ENCODE measurements at regions not wholly inside any gene's neighbourhood (a gene's known extent, or its start where the extent isn't known, plus 50 kb on each side); places are given as distances from the start of the nearest gene placed in this dataset.
"Not testable (repeated sequence)": the region's sequence is repeated elsewhere in the genome, so short reads cannot be mapped to it uniquely, and the experiment has no call there.

DNA sequence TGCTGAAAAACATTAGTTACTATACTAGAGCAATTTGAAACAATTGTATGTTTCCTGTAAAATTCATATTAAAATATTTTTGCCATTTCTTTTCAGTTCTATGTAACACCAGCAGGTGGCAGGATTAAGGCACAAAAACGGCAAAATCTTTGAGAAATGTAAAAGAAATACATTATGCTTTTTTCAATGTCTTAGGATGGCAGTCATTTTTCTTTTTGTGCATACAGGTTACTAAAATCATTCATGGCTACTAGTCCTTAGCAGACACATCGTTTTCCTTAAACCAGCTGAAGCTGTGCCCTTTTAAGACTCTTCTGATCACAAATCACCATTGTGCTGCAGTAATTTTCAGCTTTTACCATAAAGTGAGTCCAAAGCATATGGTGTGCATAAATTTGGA, 800.7 kb upstream of the SLITRK5 start:
- DNase-seq, result peak; percentile 9

- DNase-seq, result no peak
Measured at GRCh38 chr13:86877441-86877840, 793.7 kb upstream of the SLITRK5 start.

- no peak for DNase-seq
Measured at GRCh38 chr13:86878781-86879180, 792.4 kb upstream of the SLITRK5 start.

DNA sequence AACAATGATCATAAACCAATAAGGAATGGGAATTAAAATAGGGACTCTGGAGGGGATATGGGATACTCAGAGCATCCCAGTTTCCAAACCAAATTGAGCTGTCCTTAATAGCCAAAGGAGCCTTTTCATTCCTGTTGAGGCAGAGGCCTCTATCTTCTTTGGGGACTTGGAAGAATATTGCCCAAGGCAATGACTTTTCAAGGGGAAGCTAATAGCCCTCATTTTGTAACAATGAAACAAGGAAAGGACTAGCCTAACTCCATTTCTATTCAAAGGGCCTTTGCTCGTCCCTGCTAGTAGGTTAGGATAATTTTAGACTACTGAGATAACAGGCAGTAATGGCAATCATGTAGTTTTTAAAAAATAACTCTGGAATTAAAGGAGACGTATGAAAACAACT, 789.8 kb upstream of the SLITRK5 start:
- DNase-seq, result no peak

DNA sequence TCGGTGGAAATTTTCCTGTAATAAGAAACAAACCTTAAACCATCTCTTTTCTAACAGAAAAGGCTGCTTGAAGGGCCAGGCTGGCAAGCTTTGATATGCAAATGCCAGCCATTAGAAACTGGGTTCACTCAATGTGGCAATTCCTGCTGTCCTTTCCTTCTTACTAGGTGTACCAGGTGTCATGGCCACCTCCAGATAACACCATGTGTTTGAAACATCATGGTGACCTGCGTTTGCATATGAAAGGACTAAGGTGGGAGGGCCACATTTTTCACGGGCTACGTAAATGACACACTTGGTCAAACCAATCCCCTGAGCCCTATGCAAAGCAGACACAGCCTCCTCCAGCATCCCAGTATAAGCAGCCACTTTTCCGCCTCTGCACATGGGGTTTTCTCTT, 789.1 kb upstream of the SLITRK5 start:
- DNase-seq, result no peak

GRCh38 chr13:86882835-86883234, 788.3 kb upstream of the SLITRK5 start:
- no peak for DNase-seq

GRCh38 chr13:86892330-86892729, 778.8 kb upstream of the SLITRK5 start:
- DNase-seq, result no peak

- no peak for DNase-seq
Measured at GRCh38 chr13:86900906-86901305, 770.3 kb upstream of the SLITRK5 start.

- DNase-seq, result no peak
Measured at GRCh38 chr13:86906127-86906874, 764.9 kb upstream of the SLITRK5 start.

DNA sequence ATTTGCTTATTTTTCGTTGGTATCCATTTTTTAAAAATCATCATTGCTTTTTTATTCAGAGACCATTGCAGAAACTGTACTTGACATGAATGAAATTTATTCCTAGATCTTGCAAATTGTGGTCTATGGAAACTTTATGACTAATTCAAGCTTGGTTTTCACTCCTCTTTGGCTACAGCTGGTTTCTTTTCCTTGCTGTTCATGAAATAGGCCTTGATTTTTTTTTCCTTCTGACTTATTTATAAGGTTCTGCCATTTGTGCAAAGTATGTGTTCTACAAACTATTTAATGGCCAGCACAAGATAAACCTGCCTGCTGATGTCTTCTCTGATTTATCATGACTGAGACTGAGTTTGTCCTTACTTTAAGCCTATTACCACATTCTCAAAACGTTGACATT, 764.0 kb upstream of the SLITRK5 start:
- DNase-seq, result no peak

DNA sequence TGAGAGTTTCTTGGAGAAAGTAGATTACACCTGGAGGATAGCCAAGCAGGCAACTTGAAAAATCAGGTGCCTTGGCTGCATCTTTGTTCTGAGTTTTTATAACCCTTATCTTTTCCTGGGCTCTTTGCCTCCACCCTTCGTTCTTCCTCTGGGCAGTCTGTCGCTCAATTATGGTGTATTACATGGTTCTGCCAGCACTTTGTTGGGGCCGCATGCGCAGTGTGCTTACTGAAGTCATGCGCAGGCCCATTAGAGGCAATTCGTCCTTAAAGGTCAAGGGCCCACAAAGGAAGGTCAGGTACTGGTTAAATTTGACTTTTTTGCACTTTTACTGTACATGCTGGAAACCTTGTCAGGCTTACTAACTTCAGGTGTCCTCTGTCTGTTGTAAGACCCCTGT, 761.9 kb upstream of the SLITRK5 start:
- no peak for DNase-seq

- no peak for DNase-seq
Measured at GRCh38 chr13:86914757-86915156, 756.4 kb upstream of the SLITRK5 start.

GRCh38 chr13:86917438-86917837, 753.7 kb upstream of the SLITRK5 start:
- not testable (repeated sequence) for DNase-seq

- no peak for DNase-seq
Measured at GRCh38 chr13:86918682-86919081, 752.5 kb upstream of the SLITRK5 start.

DNA sequence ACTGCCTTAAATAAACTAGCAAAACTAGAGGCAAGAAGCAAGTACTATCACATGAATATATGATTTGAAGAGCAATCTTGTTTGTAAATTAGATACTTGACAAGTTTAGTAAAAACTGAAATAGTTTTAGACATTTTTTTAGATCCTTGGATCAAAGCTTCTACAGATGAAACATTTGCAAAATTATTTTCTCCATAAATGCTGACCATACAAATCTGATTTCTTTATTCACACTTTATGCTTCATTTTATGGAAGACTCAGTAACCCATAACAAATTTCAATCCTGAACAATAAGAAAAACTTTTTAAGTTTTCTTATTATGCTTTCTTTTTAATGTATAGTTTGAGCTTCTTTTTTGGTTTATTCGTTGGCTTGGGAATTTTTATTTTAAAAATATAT, 750.2 kb upstream of the SLITRK5 start:
- no peak for DNase-seq

DNA sequence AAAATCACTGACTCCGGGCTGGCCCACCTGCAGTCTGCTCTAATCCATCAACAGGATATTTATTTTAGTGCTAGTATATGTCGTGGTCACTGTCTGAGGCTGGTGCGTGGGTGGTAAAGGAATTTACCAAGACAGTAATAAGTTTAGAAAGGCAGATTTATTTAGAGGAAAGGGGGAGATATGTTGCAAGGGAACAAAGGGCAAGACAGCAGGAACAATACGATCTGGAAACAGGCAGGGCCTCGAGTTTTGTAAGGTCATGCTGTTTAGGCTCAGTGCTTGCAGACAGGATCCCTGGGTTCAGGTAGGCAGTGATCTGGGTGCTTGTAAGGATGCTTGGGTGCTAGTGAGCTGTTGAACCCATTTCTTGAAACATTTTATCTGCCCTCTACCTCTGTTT, 748.2 kb upstream of the SLITRK5 start:
- DNase-seq, result no peak

GRCh38 chr13:86926916-86927315, 744.3 kb upstream of the SLITRK5 start:
- not testable (repeated sequence) for DNase-seq

DNA sequence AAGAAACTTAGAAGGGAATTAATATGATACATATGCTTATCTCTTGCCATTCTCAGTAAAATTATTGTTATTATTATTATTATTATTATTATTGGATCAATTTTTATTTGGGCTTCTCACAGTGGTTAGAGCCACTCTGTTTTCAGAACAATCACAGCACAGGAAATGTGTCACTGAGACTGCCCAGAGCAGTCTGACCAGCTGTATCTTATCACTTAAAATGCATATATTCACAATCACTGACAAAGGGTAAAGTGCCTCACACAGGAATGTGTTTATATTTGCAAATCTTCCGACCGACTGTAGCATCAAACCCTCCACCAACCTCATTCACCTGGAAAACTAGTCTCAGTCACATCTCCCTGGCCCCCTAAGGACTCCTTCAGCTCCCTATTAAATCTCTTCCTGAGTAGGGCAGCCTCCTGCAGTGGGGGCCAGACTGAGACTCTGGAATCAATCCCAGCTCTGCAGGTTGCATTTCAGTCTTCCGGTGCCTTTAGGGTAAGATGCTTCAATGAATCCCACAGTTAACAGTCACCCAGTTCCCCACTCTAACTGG, 738.3 kb upstream of the SLITRK5 start:
- DNase-seq, result no peak

GRCh38 chr13:86933676-86934075, 737.5 kb upstream of the SLITRK5 start:
- no peak for DNase-seq

DNA sequence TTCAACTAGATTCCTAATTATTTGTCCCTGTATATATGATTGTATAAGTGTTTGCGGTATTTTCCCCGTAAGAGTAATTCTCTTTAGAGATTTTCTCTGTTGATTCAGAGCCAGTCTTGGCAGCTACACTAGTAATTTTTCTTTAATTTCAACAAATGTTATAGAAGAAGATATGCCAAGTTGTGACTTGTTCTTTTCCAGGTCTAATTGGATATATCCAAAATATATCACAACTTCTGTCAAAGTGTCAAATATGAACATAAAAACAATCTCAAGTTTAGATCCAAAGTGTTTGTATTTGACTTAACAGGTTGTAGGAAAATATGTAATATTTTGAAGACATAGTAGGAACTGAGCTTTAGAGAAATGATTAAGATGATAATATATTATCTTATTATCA, 733.9 kb upstream of the SLITRK5 start:
- DNase-seq, result no peak

- DNase-seq, result no peak
Measured at GRCh38 chr13:86945584-86945983, 725.6 kb upstream of the SLITRK5 start.

GRCh38 chr13:86946734-86947133, 724.4 kb upstream of the SLITRK5 start:
- DNase-seq, result no peak

DNA sequence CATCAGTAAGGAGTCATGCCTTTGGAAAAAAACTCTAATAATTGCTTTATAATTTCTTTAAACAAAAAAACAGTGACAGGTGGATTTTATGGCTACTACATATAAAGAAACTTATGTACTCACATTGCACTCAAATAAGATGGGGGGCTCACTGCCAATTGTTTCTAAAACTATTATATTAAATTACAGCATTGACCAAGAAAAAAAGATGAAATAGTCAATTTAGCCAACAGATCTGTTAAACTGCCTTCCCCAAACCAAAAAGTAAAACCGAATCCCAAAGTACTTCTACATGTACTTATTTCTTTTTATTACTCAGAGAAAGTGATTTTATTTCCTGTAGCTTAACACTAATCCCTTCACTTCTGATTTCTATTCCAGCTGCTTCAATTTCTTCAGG, 716.8 kb upstream of the SLITRK5 start:
- no peak for DNase-seq

DNA sequence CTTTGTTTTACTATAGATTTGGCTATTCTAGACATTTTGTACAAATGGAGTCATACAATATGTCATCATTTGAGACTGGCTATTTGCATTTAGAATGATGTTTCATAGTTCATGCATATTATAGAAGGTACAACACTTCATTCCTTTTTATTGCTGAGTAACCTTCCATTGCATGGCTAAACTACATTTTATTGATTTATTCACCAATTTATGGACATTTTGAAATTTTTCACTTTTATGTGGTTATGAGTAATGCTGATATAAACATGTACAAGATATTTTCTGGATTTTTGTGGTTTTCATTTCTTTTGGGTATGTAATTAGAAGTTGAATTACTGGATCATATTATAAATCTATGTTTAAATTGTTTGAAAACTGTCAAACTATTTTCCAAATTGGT, 710.3 kb upstream of the SLITRK5 start:
- no peak for DNase-seq

All from NCI-H2227 treated with DMSO at 0.1 percent for 48 hours (cell line).